Adrenal gland (tissue), 9 donors: ENCODE measurements at regions not wholly inside any gene's neighbourhood (a gene's known extent, or its start where the extent isn't known, plus 50 kb on each side); places are given as distances from the start of the nearest gene placed in this dataset.

Experiments used
- DNase-seq, 7 donors: peaks; one replicate each; pipeline ENCODE4 v3.0.0-alpha.2; 2019 to 2020
- H3K27ac ChIP-seq, 5 donors: fragments of 200-600 bp; sonication (generic) in 4 of 5; 1 replicate in 3 of 5; 2 replicates in 2 of 5; pipeline versions ENCODE4 v1.5.1 to v1.8.0; 2016 to 2020; ENCODE audit warnings: mild to moderate bottlenecking in 1 of 5
- H3K27me3 ChIP-seq: fragments of 200-600 bp; 2 replicates; pipeline ENCODE4 v1.8.0; 2021
- H3K36me3 ChIP-seq, 2 donors: fragments of 200-600 bp; replicated peaks in 1 of 2; 1 replicate in 1 of 2; 2 replicates in 1 of 2; pipeline versions ENCODE4 v1.5.1 to v1.8.0; 2018 to 2022
- H3K4me1 ChIP-seq, 2 donors: fragments of 200-600 bp; replicated peaks in 1 of 2; 1 replicate in 1 of 2; 2 replicates in 1 of 2; pipeline versions ENCODE4 v1.5.1 to v1.8.0; 2018 to 2021
- H3K4me3 ChIP-seq, 4 donors: fragments of 200-600 bp; sonication (generic) in 3 of 4; one replicate each; pipeline ENCODE4 v1.5.1; 2016 to 2018
- H3K9me3 ChIP-seq, 3 donors: fragments of 200-600 bp; sonication (generic) in 1 of 3; replicated peaks in 1 of 3; 1 replicate in 2 of 3; 2 replicates in 1 of 3; pipeline versions ENCODE4 v1.5.1 to v1.8.0; 2016 to 2021
- CTCF ChIP-seq, 6 experiments: fragments of 450-650 bp in 4 of 6; fragments of 200-600 bp in 2 of 6; sonication (generic) in 1 of 6; IDR thresholded peaks; 1 replicate in 5 of 6; 2 replicates in 1 of 6; pipeline versions ENCODE4 v1.5.1 to v1.8.0; 2016 to 2021; ENCODE audit warnings: antibody characterized with exemption in 6 of 6, mild to moderate bottlenecking in 2 of 6, moderate library complexity in 1 of 6
- POLR2A ChIP-seq, 2 donors: fragments of 450-650 bp; IDR thresholded peaks; one replicate each; pipeline ENCODE4 v1.6.1; 2017; ENCODE audit warnings: antibody characterized with exemption in 2 of 2, mild to moderate bottlenecking in 2 of 2, moderate library complexity in 1 of 2
- WGBS, 4 donors: extraction: QIAGEN DNeasy Blood & Tissue Kit in 2 of 4; methylation state at CpG; one replicate each; pipeline versions ENCODE4 v1.1.5 to v1.1.7; 2013 to 2017; 5-methylcytosine and 5-hydroxymethylcytosine counted together
- intact Hi-C, 2 donors: fragments of 100-400 bp; cut with DNase I; formaldehyde crosslinking; loops; one replicate each; pipeline versions ENCODE4 v1.14.1 to v1.15.0; 2022 to 2023
- donor health status: healthy with polysubstance abuse.
- donor health status: Bipolar disorder and iron deficiency.
- donor health status: DM: yes; HTN: yes; CAD: no.
- donor health status: DM: no; HTN: no; CAD: no.
- donor health status: DM: no; HTN: no; CAD: no.

DNA sequence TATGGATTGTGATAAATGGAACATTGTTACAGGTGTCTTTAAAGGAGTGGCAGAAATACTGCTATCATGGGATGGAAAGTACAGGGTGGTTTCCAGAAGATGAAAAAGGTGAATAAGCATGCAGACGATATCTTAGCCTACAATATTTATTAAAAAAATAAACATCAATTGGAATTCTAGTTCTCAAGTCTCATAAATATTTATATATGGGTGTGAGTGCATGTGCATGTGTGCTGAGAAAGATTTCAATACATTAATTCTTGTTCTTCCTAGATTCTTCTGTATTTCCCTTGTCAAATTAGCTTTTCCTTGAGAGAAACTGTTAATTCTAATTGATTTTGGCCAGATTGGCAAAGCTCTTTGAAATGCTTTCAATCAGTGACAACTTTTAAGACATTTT, 618.2 kb downstream of the METTL15 start:
- no peaks in the 10 kb centered on the region for H3K27me3 ChIP-seq
- no peaks in the 10 kb centered on the region for H3K36me3 ChIP-seq
- no peaks in the 10 kb centered on the region for H3K9me3 ChIP-seq
- DNase-seq, result no peak
- WGBS, 4 donors, result 63 to 78% (median 70%) methylated on average over 1 of the region's 1 CpG
- no peak for TF ChIP-seq CTCF (IDR thresholded peaks at IDR 0.05)
- no peak for TF ChIP-seq POLR2A (IDR thresholded peaks at IDR 0.05)
- no peaks in the 10 kb centered on the region for H3K4me1 ChIP-seq
- H3K27ac ChIP-seq, result no peak overlapping the region
- H3K4me3 ChIP-seq, result no peak overlapping the region
- intact Hi-C loops, result no loop called here

DNA sequence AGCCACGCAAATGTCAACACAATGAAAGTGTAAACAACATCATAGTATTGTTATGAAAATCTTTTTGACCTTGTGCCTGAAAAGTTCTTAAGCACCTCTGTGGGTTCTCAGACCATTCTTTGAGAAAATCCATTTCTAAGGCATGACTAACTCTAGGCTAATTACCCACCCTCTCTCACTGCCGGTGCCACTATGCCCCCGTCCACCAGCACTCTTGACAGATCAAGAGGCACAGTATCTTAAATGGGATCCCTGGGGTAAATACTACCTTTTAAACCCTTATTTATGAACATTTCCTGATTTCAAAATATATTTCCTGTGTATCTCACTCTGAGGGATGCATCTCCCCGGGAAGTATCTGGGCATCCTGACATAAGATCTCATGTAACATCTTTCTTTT, 607.5 kb downstream of the METTL15 start:
- intact Hi-C loops, result no loop called here
- Histone ChIP-seq H3K4me3 (no peak overlapping the region), H3K27ac (no peak overlapping the region), H3K9me3 (no peaks in the 10 kb centered on the region), H3K27me3 (no peaks in the 10 kb centered on the region), H3K36me3 (no peaks in the 10 kb centered on the region), H3K4me1 (no peaks in the 10 kb centered on the region)
- 65 to 73% (median 72%) methylated on average over 4 of the region's 4 CpGs for WGBS, 4 donors
- no peak for TF ChIP-seq CTCF (IDR thresholded peaks at IDR 0.05)
- TF ChIP-seq POLR2A (IDR thresholded peaks at IDR 0.05), result no peak
- DNase-seq, result no peak

DNA sequence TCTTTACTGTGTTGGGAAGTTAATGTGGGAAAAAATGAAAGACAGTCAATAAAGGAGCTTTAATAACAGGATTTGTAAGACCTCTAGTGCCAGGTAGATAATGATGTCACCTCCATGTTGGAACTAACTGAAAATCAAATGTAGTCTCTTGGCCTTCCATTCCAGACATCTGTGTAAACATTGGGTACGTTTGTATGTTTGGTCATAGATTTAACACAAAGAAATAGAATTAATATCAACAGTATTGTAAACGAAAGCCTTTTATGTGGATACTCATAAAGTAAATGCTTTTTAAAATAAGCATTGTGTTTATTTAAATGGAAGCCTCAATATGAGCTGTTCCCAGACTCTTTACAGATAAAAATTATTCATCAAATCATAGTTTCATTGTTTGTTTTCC, 605.7 kb downstream of the METTL15 start:
- Histone ChIP-seq H3K9me3 (no peaks in the 10 kb centered on the region), H3K36me3 (no peaks in the 10 kb centered on the region), H3K27ac (no peak overlapping the region), H3K27me3 (no peaks in the 10 kb centered on the region), H3K4me1 (no peaks in the 10 kb centered on the region), H3K4me3 (no peak overlapping the region)
- WGBS, 4 donors, result 49 to 64% (median 60%) methylated on average over 2 of the region's 2 CpGs
- no peak for DNase-seq
- intact Hi-C loops, result no loop called here
- no peak for TF ChIP-seq CTCF (IDR thresholded peaks at IDR 0.05)
- no peak for TF ChIP-seq POLR2A (IDR thresholded peaks at IDR 0.05)

GRCh38 chr11:28708075-28708474, 599.9 kb downstream of the METTL15 start:
- TF ChIP-seq POLR2A (IDR thresholded peaks at IDR 0.05), result no peak
- intact Hi-C loops, result no loop called here
- Histone ChIP-seq H3K27me3 (no peaks in the 10 kb centered on the region), H3K4me1 (no peaks in the 10 kb centered on the region), H3K9me3 (no peaks in the 10 kb centered on the region), H3K4me3 (no peak overlapping the region), H3K36me3 (no peaks in the 10 kb centered on the region), H3K27ac (no peak overlapping the region)
- no peak for DNase-seq
- WGBS, 4 donors, result 72 to 82% (median 75%) methylated on average over 2 of the region's 2 CpGs

DNA sequence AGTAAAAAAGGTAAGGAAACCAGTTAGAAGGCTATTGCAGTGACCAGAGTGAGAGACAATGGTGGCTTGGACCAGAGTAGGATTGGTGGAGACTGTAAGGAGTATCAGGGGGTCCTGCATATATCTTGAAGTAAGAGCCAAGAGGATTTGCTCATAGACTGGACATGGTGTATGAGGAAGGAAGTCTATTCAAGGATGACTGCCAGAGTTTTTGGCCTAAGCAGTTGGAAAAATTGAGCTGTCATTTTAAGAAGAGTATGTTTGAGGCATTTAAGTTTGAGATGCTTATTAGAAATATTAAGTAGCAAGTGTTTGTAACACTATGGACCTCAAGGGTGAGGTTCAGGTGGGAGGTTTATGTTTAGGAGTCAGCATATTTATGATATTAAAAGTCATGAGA, 596.6 kb downstream of the METTL15 start:
- no peaks in the 10 kb centered on the region for H3K9me3 ChIP-seq
- DNase-seq, result no peak
- H3K4me1 ChIP-seq, result no peaks in the 10 kb centered on the region
- TF ChIP-seq POLR2A (IDR thresholded peaks at IDR 0.05) (no peak), CTCF (IDR thresholded peaks at IDR 0.05) (no peak)
- H3K4me3 ChIP-seq, result no peak overlapping the region
- no peaks in the 10 kb centered on the region for H3K27me3 ChIP-seq
- no peak overlapping the region for H3K27ac ChIP-seq
- intact Hi-C loops, result loop anchor here in 1 of 2 donors (5.0 kb wide), 1 partner anchor 1008 kb away; no protein-coding TSS in a partner anchor
- no peaks in the 10 kb centered on the region for H3K36me3 ChIP-seq
